ENCODE measurements at regions not wholly inside any gene's neighbourhood (a gene's known extent, or its start where the extent isn't known, plus 50 kb on each side); places are given as distances from the start of the nearest gene placed in this dataset.

- no peaks in the 10 kb centered on the region for H3K9me3 ChIP-seq (ENCODE audit: control insufficient read depth in 1 of 2, insufficient read depth in 1 of 2, low read depth in 1 of 2, low read length in 2 of 2)
- no peaks in the 10 kb centered on the region for H3K4me1 ChIP-seq (ENCODE audit: control insufficient read depth in 1 of 2, insufficient read depth in 2 of 2, low read length in 2 of 2)
- DNase-seq (ENCODE audit: low read depth, low spot score) (no peak), ATAC-seq (no peak)
- no peak overlapping the region for H3K27ac ChIP-seq (ENCODE audit: low read depth, low read length)
- no peaks in the 10 kb centered on the region for H3K36me3 ChIP-seq (ENCODE audit: control insufficient read depth in 1 of 2, insufficient read depth in 2 of 2, low read length in 2 of 2)
- BruUV-seq (replicated peaks): no TSS peak
- no peaks in the 10 kb centered on the region for H3K27me3 ChIP-seq (ENCODE audit: insufficient read depth, low read length)
- no peak overlapping the region for H3K9ac ChIP-seq (ENCODE audit: low read length)
- no peak overlapping the region for H2AFZ ChIP-seq (ENCODE audit: low read depth, low read length, poor library complexity, severe bottlenecking)
- intact Hi-C loops (cut with micrococcal nuclease): no loop called here
- no peaks in the 10 kb centered on the region for H4K20me1 ChIP-seq (ENCODE audit: insufficient read depth)
- TF ChIP-seq SIN3A (IDR thresholded peaks at IDR 0.05; ENCODE audit: low read depth) (no peak), MAX (IDR thresholded peaks at IDR 0.05) (no peak), POLR2AphosphoS5 (IDR thresholded peaks at IDR 0.05; ENCODE audit: low read depth, low read length) (no peak), RAD21 (IDR thresholded peaks at IDR 0.05; ENCODE audit: low read depth) (no peak), ZBTB33 (IDR thresholded peaks at IDR 0.05; ENCODE audit: extremely low read depth, insufficient replicate concordance, low read length) (no peak), CEBPB (IDR thresholded peaks at IDR 0.05; ENCODE audit: low read depth) (no peak), EZH2phosphoT487 (IDR thresholded peaks at IDR 0.05; ENCODE audit: borderline replicate concordance) (no peak), EZH2 (IDR thresholded peaks at IDR 0.05) (no peak), CBX3 (IDR thresholded peaks at IDR 0.05; ENCODE audit: low read depth) (no peak), ELF1 (IDR thresholded peaks at IDR 0.05; ENCODE audit: borderline replicate concordance, low read depth) (no peak), REST (IDR thresholded peaks at IDR 0.05; ENCODE audit: low read depth) (no peak), SRF (IDR thresholded peaks at IDR 0.05; ENCODE audit: low read depth) (no peak), YY1 (IDR thresholded peaks at IDR 0.05; ENCODE audit: extremely low read depth, insufficient replicate concordance, low read depth, low read length) (no peak)
- no peak overlapping the region for H3K4me3 ChIP-seq (replicated peaks in 1 of 2; ENCODE audit: low read depth in 1 of 2, low read length in 2 of 2)
- no peaks in the 10 kb centered on the region for H3K9me2 ChIP-seq (ENCODE audit: insufficient read depth)
- ChIA-PET CTCF (no interaction called here), RAD21 (ENCODE audit: low non-redundant PET in 1 of 2, low total read pairs in 2 of 2, uncharacterized antibody in 2 of 2, unreplicated experiment in 2 of 2) (no interaction called here), POLR2A (no interaction called here)
- no peaks in the 10 kb centered on the region for H3K79me2 ChIP-seq (ENCODE audit: insufficient read depth, low read length)
- H3K4me2 ChIP-seq (ENCODE audit: low read length): no peak overlapping the region
These were observed 190.3 kb upstream of the GRM3 start for GRCh38 chr7:86453454-86453853.
